Endothelial cell of umbilical vein (primary cell): ENCODE measurements at regions not wholly inside any gene's neighbourhood (a gene's known extent, or its start where the extent isn't known, plus 50 kb on each side); places are given as distances from the start of the nearest gene placed in this dataset.

ENCODE experiments used
- BruUV-seq: library from RNA; stranded (reverse); fragments of 400-500 nt; replicated peaks from 2 replicates; lab custom pipeline; 2021; lab: Mats Ljungman, UMichigan
- CTCF ChIA-PET: fragments of 300-600, 350-600 bp; sonication (Branson Sonifier 250); formaldehyde crosslinking; loops from one replicate; lab custom pipeline; 2021; ENCODE audit warnings: antibody characterized with exemption, inconsistent platforms; lab: Charles Lee
- POLR2A ChIA-PET: fragments of 300-600, 350-600 bp; sonication (Branson Sonifier 250); formaldehyde crosslinking; loops from one replicate; lab custom pipeline; 2021; ENCODE audit warnings: antibody characterized with exemption, inconsistent platforms; lab: Charles Lee
- DNase-seq: peaks from one replicate; pipeline ENCODE4 v3.0.0-alpha.2; 2011; ENCODE audit warnings: low read depth, low spot score
- FAIRE-seq: peaks from 2 replicates; lab custom pipeline; 2011; peaks lifted over from hg19 to GRCh38; lab: Jason Lieb, UNC
- H2AFZ ChIP-seq: 2 replicates; pipeline ENCODE4 v1.6.0; 2012; ENCODE audit warnings: low read depth, low read length, control low read depth, inconsistent platforms
- H3K27ac ChIP-seq: 2 replicates; pipeline ENCODE4 v1.5.1; 2011; ENCODE audit warnings: low read depth, mild to moderate bottlenecking, control low read depth, low read length, moderate library complexity; ENCODE audit not compliant: insufficient read depth
- H3K27me3 ChIP-seq, 2 experiments: 2 replicates each; pipeline versions ENCODE4 v1.6.0 to v1.6.1; 2011; ENCODE audit warnings: low read length in 2 of 2, mixed read lengths in 1 of 2; ENCODE audit not compliant: control insufficient read depth in 2 of 2, insufficient read depth in 2 of 2
- H3K36me3 ChIP-seq, 2 experiments: 2 replicates in 1 of 2; 3 replicates in 1 of 2; pipeline ENCODE4 v1.5.1; 2011; ENCODE audit warnings: low read length in 2 of 2, mild to moderate bottlenecking in 1 of 2, moderate library complexity in 1 of 2; ENCODE audit not compliant: control insufficient read depth in 2 of 2, insufficient read depth in 2 of 2; ENCODE audit errors: extremely low read depth in 1 of 2
- H3K4me1 ChIP-seq: 3 replicates; pipeline ENCODE4 v1.5.1; 2011; ENCODE audit warnings: mild to moderate bottlenecking, low read length; ENCODE audit not compliant: control insufficient read depth, insufficient read depth; ENCODE audit errors: extremely low read depth
- H3K4me2 ChIP-seq: 2 replicates; pipeline ENCODE4 v1.6.1; 2011; ENCODE audit warnings: low read length, control low read depth, mixed read lengths; ENCODE audit not compliant: insufficient read depth
- H3K4me3 ChIP-seq, 3 experiments: fragments of 200-600 bp in 1 of 3; sonication (generic), shearing (Covaris generic) in 1 of 3; replicated peaks in 1 of 3; 2 replicates each; pipeline ENCODE4 v1.5.1; 2011 to 2016; ENCODE audit warnings: control low read depth in 3 of 3, low read length in 3 of 3, mild to moderate bottlenecking in 2 of 3, inconsistent platforms in 1 of 3, low read depth in 1 of 3, moderate library complexity in 1 of 3; ENCODE audit not compliant: insufficient read depth in 1 of 3
- H3K79me2 ChIP-seq: 2 replicates; pipeline ENCODE4 v1.6.0; 2012; ENCODE audit warnings: low read length, inconsistent platforms; ENCODE audit not compliant: control insufficient read depth, insufficient read depth
- H3K9ac ChIP-seq: replicated peaks from 2 replicates; pipeline ENCODE3; 2011; ENCODE audit warnings: low read length, control low read depth; ENCODE audit not compliant: insufficient read depth; ENCODE audit errors: extremely low read depth
- H3K9me1 ChIP-seq: replicated peaks from 3 replicates; pipeline ENCODE4 v1.6.0; 2011; ENCODE audit warnings: mild to moderate bottlenecking, low read length; ENCODE audit not compliant: control insufficient read depth, insufficient read depth; ENCODE audit errors: extremely low read depth
- H3K9me3 ChIP-seq: replicated peaks from 2 replicates; pipeline ENCODE4 v1.5.1; 2012; ENCODE audit warnings: low read length, inconsistent platforms; ENCODE audit not compliant: control insufficient read depth, insufficient read depth
- H4K20me1 ChIP-seq: replicated peaks from 2 replicates; pipeline ENCODE3; 2011; ENCODE audit warnings: mild to moderate bottlenecking, low read length; ENCODE audit not compliant: control insufficient read depth, insufficient read depth; ENCODE audit errors: extremely low read depth
- CTCF ChIP-seq, 2 donors: IDR thresholded peaks; 1 replicate in 1 of 2; 2 replicates in 1 of 2; pipeline ENCODE4 v1.5.1; 2011; ENCODE audit warnings: low read length in 2 of 2, mild to moderate bottlenecking in 2 of 2, moderate library complexity in 2 of 2, control low read depth in 1 of 2, inconsistent platforms in 1 of 2, low read depth in 1 of 2; ENCODE audit not compliant: insufficient read depth in 1 of 2; ENCODE audit errors: extremely low read depth in 1 of 2
- EZH2 ChIP-seq: IDR thresholded peaks from 2 replicates; pipeline ENCODE4 v1.6.1; 2012; ENCODE audit warnings: borderline replicate concordance, low read depth, mild to moderate bottlenecking, moderate library complexity, low read length, inconsistent platforms; ENCODE audit not compliant: severe bottlenecking
- FOS ChIP-seq: IDR thresholded peaks from 2 replicates; pipeline ENCODE4 v1.6.1; 2011; ENCODE audit warnings: mild to moderate bottlenecking, low read length, moderate library complexity, borderline replicate concordance; ENCODE audit not compliant: insufficient read depth
- GATA2 ChIP-seq: IDR thresholded peaks from 2 replicates; pipeline ENCODE4 v1.7.0; 2011; ENCODE audit warnings: low read depth, mild to moderate bottlenecking, moderate library complexity, mixed read lengths, low read length; ENCODE audit not compliant: insufficient read length, insufficient read depth
- JUN ChIP-seq: IDR thresholded peaks from 2 replicates; pipeline ENCODE4 v1.6.1; 2011; ENCODE audit warnings: borderline replicate concordance, low read depth; ENCODE audit not compliant: insufficient read length, insufficient read depth
- MYC ChIP-seq: IDR thresholded peaks from one replicate; pipeline ENCODE4 v1.6.1; 2011; ENCODE audit warnings: mild to moderate bottlenecking, low read depth, low read length
- POLR2A ChIP-seq: IDR thresholded peaks from 2 replicates; pipeline ENCODE4 v1.6.1; 2012; ENCODE audit warnings: low read depth, mild to moderate bottlenecking, control low read depth, low read length
- POLR2AphosphoS5 ChIP-seq: IDR thresholded peaks from 2 replicates; pipeline ENCODE4 v1.6.1; 2012; ENCODE audit warnings: low read depth, mild to moderate bottlenecking, control low read depth, low read length, moderate library complexity; ENCODE audit not compliant: insufficient read depth
- dilution Hi-C: fragments of 300-500 bp; cut with MboI; formaldehyde crosslinking; loops from one replicate; pipeline ENCODE4 v1.15.0; 2019; ENCODE audit warnings: low sequenced_read_pairs; ENCODE audit not compliant: extremely low pct_ligation_motif_present
- intact Hi-C: fragments of 100-400 bp; cut with micrococcal nuclease; formaldehyde crosslinking; loops from one replicate; pipeline ENCODE4 v1.10.0; 2022
- TF ChIP-seq, protein P1 (sequence below): IDR thresholded peaks from 2 replicates; pipeline ENCODE4 v1.6.1; 2011; ENCODE audit not compliant: insufficient read depth, insufficient read length

DNA sequence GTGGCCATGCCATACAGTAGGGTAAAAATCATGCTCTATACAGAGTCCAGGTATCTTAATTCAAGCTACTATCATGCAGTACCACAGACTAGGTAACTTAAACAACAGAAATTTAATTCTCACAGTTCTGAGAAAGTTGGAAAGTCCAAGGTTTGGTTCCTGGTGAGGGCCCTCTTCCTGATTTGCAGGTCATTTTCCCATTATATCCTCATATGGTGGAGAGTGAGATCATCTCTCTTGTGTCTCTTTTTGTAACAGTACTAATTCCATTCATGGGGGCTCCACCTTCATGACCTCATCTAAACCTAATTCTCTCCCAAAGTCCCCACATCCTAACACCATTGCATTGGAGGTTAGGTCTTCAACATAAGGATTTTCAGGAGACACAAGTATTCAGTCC, 335.0 kb upstream of the ACVR2A start:
- no peak overlapping the region for H3K4me2 ChIP-seq
- POLR2A ChIA-PET = no interaction called here
- CTCF ChIA-PET = no interaction called here
- no peak overlapping the region for H3K27ac ChIP-seq
- TF ChIP-seq POLR2A = no peak
- TF ChIP-seq POLR2AphosphoS5 = no peak
- no peak for TF ChIP-seq EZH2
- no peak for TF ChIP-seq MYC
- TF ChIP-seq CTCF (IDR thresholded peaks at IDR 0.05; ENCODE audit: extremely low read depth in 1 of 2, insufficient read depth in 1 of 2, low read depth in 1 of 2, low read length in 2 of 2) = no peak
- TF ChIP-seq, protein P1, sequence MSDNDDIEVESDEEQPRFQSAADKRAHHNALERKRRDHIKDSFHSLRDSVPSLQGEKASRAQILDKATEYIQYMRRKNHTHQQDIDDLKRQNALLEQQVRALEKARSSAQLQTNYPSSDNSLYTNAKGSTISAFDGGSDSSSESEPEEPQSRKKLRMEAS = no peak
- no peak for TF ChIP-seq FOS
- TF ChIP-seq JUN = no peak
- TF ChIP-seq GATA2 = no peak
- no peaks in the 10 kb centered on the region for H3K9me1 ChIP-seq
- H3K9ac ChIP-seq = no peak overlapping the region
- FAIRE-seq = no peak
- no peak overlapping the region for H3K4me3 ChIP-seq
- no peaks in the 10 kb centered on the region for H3K36me3 ChIP-seq
- no peaks in the 10 kb centered on the region for H3K9me3 ChIP-seq
- intact Hi-C loops (no loop called here), dilution Hi-C loops (no loop called here)
- no peaks in the 10 kb centered on the region for H3K79me2 ChIP-seq
- BruUV-seq = no TSS peak
- H3K27me3 ChIP-seq = no peaks in the 10 kb centered on the region
- no peaks in the 10 kb centered on the region for H4K20me1 ChIP-seq
- no peaks in the 10 kb centered on the region for H3K4me1 ChIP-seq
- DNase-seq = no peak
- H2AFZ ChIP-seq = no peak overlapping the region
